ENCODE measurements at regions not wholly inside any gene's neighbourhood (a gene's known extent, or its start where the extent isn't known, plus 50 kb on each side); places are given as distances from the start of the nearest gene placed in this dataset.

DNA sequence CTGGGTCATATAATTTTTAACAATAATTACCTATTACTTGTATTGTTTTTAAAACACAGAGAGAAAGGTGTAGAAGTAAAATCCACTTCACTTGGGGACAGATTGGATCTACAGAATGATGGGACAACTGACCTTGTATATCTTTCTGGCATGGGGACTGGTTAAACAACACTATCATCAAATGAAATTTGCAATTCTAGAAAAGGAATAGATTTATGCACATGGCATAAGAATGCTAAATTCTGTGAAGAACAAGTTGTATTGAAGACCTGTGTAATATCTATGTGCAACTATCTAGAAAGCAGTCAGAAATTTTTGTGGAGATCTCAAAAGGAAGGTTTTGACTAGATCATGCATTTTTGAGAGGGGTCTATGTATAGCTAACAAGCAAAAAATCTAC lies 106.3 kb upstream of the BMP5 start:
- TF ChIP-seq RAD21 (IDR thresholded peaks at IDR 0.05; ENCODE audit: low read length) = no peak
- TF ChIP-seq, protein P1, sequence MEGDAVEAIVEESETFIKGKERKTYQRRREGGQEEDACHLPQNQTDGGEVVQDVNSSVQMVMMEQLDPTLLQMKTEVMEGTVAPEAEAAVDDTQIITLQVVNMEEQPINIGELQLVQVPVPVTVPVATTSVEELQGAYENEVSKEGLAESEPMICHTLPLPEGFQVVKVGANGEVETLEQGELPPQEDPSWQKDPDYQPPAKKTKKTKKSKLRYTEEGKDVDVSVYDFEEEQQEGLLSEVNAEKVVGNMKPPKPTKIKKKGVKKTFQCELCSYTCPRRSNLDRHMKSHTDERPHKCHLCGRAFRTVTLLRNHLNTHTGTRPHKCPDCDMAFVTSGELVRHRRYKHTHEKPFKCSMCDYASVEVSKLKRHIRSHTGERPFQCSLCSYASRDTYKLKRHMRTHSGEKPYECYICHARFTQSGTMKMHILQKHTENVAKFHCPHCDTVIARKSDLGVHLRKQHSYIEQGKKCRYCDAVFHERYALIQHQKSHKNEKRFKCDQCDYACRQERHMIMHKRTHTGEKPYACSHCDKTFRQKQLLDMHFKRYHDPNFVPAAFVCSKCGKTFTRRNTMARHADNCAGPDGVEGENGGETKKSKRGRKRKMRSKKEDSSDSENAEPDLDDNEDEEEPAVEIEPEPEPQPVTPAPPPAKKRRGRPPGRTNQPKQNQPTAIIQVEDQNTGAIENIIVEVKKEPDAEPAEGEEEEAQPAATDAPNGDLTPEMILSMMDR (IDR thresholded peaks at IDR 0.05) = no peak
- TF ChIP-seq JUND (IDR thresholded peaks at IDR 0.05) = no peak
- TF ChIP-seq EP300 (IDR thresholded peaks at IDR 0.05; ENCODE audit: borderline replicate concordance in 1 of 2, low read depth in 1 of 2, low read length in 1 of 2) = no peak
- no peak for TF ChIP-seq SMC3 (IDR thresholded peaks at IDR 0.05; ENCODE audit: low read depth, low read length)
- TF ChIP-seq SIN3A (IDR thresholded peaks at IDR 0.05; ENCODE audit: borderline replicate concordance, low read depth, low read length) = no peak
- TF ChIP-seq, protein P2, sequence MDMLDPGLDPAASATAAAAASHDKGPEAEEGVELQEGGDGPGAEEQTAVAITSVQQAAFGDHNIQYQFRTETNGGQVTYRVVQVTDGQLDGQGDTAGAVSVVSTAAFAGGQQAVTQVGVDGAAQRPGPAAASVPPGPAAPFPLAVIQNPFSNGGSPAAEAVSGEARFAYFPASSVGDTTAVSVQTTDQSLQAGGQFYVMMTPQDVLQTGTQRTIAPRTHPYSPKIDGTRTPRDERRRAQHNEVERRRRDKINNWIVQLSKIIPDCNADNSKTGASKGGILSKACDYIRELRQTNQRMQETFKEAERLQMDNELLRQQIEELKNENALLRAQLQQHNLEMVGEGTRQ (IDR thresholded peaks at IDR 0.05; ENCODE audit: borderline replicate concordance, low read depth, low read length) = no peak
- TF ChIP-seq, protein P3, sequence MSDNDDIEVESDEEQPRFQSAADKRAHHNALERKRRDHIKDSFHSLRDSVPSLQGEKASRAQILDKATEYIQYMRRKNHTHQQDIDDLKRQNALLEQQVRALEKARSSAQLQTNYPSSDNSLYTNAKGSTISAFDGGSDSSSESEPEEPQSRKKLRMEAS (IDR thresholded peaks at IDR 0.05; ENCODE audit: low read depth) = no peak
- no peak for TF ChIP-seq GABPA (IDR thresholded peaks at IDR 0.05; ENCODE audit: low read depth)
- no peak for TF ChIP-seq YY1 (IDR thresholded peaks at IDR 0.05; ENCODE audit: low read depth)
- no peak for TF ChIP-seq EZH2phosphoT487 (IDR thresholded peaks at IDR 0.05; ENCODE audit: borderline replicate concordance, low read depth)
- TF ChIP-seq TAF1 (IDR thresholded peaks at IDR 0.05; ENCODE audit: borderline replicate concordance, low read depth, low read length) = no peak
- no peak for TF ChIP-seq ELF1 (IDR thresholded peaks at IDR 0.05)
